ENCODE measurements at regions not wholly inside any gene's neighbourhood (a gene's known extent, or its start where the extent isn't known, plus 50 kb on each side); places are given as distances from the start of the nearest gene placed in this dataset.

- DNase-seq: no peak
These were observed 280.7 kb upstream of the CITED2 start for GRCh38 chr6:139654888-139655782.

- DNase-seq: no peak
These were observed 279.9 kb upstream of the CITED2 start for GRCh38 chr6:139654309-139654708.

GRCh38 chr6:139653111-139653510 lies 278.7 kb upstream of the CITED2 start:
- no peak for DNase-seq

DNA sequence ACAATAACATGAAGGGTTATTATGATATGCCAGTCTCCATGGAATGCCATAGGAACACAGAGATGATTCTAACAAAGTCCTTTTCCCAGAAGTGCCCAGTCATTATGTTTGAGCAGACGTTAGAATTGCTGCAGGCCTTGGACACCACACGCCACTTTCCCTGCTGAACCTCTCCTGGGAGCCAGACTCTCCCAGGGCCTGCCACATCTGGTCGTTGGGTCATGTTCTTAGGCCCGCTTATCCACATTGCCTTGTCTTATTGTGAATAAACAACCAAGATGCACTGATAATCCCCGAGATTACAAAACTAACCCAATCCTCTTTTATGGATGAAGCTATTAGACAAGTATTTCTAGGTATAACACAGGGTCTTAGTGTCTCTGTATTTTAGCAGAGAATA lies 276.5 kb upstream of the CITED2 start:
- no peak for DNase-seq

DNA sequence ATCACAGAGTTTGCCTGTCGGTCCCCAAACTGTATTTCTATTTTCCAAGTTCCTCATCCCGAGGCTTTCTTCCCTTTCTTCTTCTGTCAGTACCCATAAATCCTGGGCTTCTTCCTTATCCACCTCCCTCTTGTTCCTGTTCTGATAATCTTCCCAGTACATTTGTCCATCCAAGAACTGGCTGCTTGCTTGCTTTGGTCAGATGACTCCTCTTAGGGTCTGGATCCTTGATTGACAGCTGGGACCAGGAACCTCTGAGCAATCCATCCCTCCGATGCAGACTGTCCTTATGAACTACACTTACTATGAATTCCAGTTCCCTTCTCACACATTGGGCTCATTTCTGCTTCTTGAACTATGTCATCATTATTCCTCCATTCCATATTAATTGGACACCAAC lies 275.3 kb upstream of the CITED2 start:
- DNase-seq: no peak

DNA sequence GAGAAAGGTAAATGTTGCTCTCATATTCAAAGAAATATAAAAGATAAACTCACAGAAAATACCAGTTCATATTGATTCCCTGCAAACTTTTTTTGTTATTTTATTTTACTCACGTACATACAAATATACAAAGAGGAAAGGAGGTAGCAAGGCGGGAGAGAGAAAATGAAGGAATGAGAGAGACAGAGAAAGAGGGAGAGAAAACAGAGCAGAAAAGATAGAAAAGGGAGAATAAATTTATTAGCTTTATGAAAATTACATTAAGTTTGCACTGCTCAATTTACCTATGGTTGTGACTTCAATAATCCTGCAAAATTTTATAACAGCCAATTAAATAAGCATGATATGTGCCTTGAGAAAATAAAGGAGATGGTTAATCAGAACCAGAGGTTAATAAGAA lies 274.7 kb upstream of the CITED2 start:
- no peak for DNase-seq

DNA sequence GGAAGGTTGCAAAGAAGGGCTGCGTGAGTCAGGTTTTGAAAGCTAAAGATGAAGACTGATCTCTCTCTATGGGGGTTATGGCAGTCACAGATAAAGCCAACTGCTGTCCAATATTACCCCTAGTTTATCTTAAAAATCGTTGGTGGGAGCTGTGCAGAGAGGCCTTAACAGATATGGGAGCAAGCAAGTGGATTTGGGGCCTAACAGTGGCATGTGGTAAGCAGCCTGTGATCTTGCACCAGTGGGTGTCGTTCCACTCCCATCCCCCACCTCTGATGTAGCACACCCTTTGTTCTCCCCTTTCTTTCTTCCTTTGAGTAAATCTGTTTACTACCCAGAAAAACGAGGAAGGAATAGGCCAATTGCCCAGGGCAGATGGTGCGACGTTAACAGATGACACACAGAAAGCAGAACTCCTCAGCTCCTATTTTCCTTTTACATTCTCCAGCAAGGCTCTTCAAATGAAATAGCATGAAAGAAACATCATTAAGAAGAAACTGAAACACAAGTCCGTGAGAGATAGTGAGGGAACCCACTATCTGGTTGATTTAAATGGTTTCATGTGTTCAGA lies 274.1 kb upstream of the CITED2 start:
- no peak for DNase-seq

GRCh38 chr6:139647841-139648240 lies 273.4 kb upstream of the CITED2 start:
- DNase-seq: no peak

DNA sequence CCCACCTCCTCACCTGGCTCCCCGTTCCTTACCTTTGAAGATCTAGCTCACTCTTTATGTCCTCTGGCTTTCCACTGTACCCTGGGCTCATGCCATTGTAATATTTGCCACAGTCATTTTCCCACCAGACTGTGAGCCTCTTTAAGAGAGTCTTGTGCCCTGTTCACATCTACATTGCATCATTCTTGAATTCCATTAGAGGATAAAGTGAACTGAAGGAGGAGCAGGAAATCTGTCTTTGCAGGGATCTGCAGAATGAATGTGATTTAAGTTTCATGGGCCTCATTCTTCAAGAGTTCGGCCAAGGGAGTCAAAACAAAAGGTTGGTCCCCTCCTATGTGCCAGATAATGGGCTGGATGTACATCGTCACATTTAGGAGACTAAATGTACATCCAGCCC lies 272.6 kb upstream of the CITED2 start:
- no peak for DNase-seq

- no peak for DNase-seq
These were observed 270.4 kb upstream of the CITED2 start for GRCh38 chr6:139644821-139645220.

DNA sequence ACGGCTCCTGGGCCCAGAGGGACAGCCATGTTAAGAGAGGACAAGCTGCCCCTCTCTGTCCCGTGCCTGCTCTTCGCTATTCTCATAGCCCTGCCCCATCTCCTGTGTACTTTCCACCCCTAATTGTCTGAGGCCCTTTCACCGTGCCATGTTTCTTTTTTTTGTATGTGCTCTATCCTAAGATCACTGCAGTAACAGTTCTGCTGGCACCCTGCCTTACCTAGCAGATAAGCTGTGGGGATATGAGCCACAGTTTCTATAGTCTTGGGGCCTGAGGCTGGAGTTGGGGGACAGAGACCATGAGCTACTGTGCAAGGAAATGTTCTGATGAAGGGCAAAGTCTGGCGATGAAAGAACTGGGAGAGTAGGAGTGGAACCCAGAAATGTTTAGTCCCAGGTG lies 269.5 kb upstream of the CITED2 start:
- DNase-seq: no peak

DNA sequence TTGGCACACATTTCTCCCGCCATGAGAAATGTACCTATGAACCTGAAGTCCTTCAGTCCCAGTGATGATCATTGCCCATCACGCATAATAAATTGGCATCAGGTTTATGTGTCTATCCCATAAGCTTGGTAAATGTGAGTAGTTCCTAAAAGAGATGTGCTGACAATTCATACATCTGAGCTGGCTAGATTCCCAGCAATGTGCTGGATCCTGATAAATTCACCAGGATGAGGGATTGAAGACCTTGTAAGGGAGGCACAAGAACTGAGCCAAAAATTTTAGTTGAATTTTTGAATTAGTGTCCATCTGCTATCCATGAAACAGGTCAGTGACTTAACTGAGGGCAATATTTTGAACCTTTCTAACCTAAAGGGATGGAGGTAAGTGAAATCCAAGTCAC lies 267.9 kb upstream of the CITED2 start:
- DNase-seq: no peak

DNA sequence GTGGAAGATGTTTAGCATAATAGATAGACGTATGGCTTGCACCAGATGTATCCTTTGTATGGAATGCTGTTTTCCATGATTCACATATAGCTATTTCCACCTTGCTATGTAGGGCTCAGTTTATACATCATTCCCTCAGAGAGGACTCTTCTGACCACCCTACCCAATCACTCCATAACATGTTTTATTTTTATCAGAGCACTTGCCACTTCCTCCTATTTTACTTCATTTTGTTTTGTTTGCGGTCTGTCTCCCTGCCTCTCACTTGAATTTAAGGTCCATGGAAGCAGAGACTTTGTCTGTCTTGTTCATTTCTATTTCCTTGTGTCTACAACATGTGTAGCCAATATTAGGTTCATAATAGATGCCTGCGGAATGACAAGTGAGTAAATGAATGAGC lies 266.9 kb upstream of the CITED2 start:
- DNase-seq: no peak

- DNase-seq: no peak
These were observed 266.5 kb upstream of the CITED2 start for GRCh38 chr6:139640921-139641320.

GRCh38 chr6:139640448-139640847 lies 266.0 kb upstream of the CITED2 start:
- DNase-seq: no peak

DNA sequence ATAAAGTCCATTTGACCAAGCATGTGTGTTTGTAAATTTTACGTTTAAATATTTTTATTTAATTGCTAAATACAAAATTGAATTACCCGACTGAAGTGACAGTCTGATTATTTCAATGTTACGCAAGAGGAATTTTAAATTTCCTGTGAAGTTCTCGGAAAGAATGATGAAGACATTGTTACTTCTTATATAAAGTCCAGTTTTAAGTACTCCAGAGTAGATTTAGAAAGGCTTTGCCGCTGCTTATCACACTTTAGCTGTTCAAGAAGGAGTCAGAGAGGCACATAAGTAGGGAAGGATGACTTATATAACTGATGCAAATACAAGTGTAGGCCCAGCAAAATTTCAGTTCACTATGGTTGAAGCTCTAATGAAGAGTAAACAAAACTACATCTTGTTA lies 265.1 kb upstream of the CITED2 start:
- no peak for DNase-seq

DNA sequence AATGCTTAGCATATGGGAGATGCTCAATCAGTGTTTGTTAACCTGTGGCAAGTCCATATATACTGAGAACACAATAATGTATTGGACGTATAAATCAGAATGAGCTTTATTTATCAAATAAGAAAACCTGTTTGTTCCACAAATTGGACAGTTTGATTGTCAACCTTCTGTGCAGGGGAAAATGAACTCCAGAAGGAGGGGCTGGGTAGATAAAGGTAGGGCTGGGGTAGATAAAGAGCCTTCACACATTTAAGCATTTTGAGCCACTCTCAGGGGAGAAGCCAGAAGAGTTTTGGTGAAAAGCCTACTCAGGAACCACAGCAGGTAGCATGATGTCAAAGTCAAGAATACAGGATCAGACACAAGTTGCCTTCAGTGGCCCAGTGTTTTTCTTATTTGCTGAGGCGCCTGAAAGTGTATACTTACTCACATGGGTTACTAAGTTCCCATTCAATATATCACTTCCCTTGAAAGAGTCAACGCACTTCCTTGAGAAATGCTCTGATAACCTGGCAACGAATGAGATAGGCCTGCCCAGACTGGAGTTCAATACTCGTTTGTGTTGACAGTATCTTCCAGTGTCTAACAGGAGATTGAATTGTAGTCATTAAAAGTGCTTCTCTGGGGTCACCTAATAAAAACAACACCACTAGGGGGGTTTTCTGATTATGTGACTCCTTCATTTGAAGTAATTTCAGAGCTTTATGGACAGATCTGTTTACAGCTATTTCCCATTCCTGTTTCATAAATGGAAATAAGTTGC lies 263.9 kb upstream of the CITED2 start:
- no peak for DNase-seq

DNA sequence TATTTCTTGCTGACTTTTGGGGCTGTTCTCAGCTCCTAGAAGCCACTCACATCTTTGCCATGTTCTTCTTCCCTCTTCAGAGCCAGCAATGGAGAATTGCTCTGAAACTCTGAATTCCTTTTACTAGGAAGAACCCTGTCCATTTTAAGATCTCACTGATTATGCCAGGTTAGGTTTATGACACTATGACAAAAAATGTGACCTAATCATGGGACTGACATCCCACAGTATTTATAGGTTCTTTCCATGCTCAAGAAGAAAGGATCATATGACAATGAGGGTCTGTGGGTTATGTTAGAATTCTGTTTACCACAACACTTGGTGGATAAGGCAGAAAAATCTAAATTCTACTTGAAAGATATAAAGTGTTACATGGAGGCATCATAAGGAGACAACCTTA lies 263.3 kb upstream of the CITED2 start:
- DNase-seq: no peak

GRCh38 chr6:139636391-139636790 lies 261.9 kb upstream of the CITED2 start:
- DNase-seq: no peak

- no peak for DNase-seq
These were observed 261.1 kb upstream of the CITED2 start for GRCh38 chr6:139635401-139636130.

DNA sequence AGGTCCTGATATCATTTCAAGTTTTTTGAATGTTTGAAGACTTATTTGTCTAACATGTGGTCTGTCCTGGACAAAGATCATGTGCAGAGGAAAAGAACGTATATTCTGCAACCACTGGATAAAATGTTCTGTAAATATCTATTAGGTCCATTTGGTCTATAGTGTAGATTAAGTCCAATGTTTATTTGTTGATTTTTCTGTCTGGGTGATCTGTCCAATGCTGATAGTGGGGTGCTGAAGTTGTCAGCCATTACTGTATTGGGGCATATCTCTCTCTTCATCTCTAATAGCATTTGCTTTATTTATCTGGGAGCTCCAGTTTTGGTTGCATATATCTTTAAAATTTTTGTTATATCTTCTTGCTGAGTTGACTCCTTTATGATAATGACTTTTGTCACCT lies 258.4 kb upstream of the CITED2 start:
- no peak for DNase-seq

- DNase-seq: no peak
These were observed 253.8 kb upstream of the CITED2 start for GRCh38 chr6:139628270-139628669.

GRCh38 chr6:139627091-139627490 lies 252.6 kb upstream of the CITED2 start:
- DNase-seq: no peak
